ENCODE measurements at regions not wholly inside any gene's neighbourhood (a gene's known extent, or its start where the extent isn't known, plus 50 kb on each side); places are given as distances from the start of the nearest gene placed in this dataset.

- DNase-seq (ENCODE audit: low read depth), result no peak
- H3K4me3 ChIP-seq (ENCODE audit: low read depth, low read length), result no peak overlapping the region
- TF ChIP-seq CTCF (IDR thresholded peaks at IDR 0.05; ENCODE audit: insufficient read depth, low read length), result no peak
These were observed 523.8 kb upstream of the FAT3 start for GRCh38 chr11:91700854-91701253.

GRCh38 chr11:91698845-91699244 is 525.8 kb upstream of the FAT3 start:
- TF ChIP-seq CTCF (IDR thresholded peaks at IDR 0.05; ENCODE audit: insufficient read depth, low read length), result no peak
- DNase-seq (ENCODE audit: low read depth), result no peak
- no peak overlapping the region for H3K4me3 ChIP-seq (ENCODE audit: low read depth, low read length)

GRCh38 chr11:91694331-91694730 is 530.3 kb upstream of the FAT3 start:
- no peak overlapping the region for H3K4me3 ChIP-seq (ENCODE audit: low read depth, low read length)
- DNase-seq (ENCODE audit: low read depth), result no peak
- no peak for TF ChIP-seq CTCF (IDR thresholded peaks at IDR 0.05; ENCODE audit: insufficient read depth, low read length)

- TF ChIP-seq CTCF (IDR thresholded peaks at IDR 0.05; ENCODE audit: insufficient read depth, low read length), result no peak
- no peak overlapping the region for H3K4me3 ChIP-seq (ENCODE audit: low read depth, low read length)
- no peak for DNase-seq (ENCODE audit: low read depth)
These were observed 532.7 kb upstream of the FAT3 start for GRCh38 chr11:91691872-91692271.

GRCh38 chr11:91688672-91689071 is 535.9 kb upstream of the FAT3 start:
- DNase-seq (ENCODE audit: low read depth), result no peak
- TF ChIP-seq CTCF (IDR thresholded peaks at IDR 0.05; ENCODE audit: insufficient read depth, low read length), result no peak
- H3K4me3 ChIP-seq (ENCODE audit: low read depth, low read length), result no peak overlapping the region

- no peak overlapping the region for H3K4me3 ChIP-seq (ENCODE audit: low read depth, low read length)
- no peak for DNase-seq (ENCODE audit: low read depth)
- no peak for TF ChIP-seq CTCF (IDR thresholded peaks at IDR 0.05; ENCODE audit: insufficient read depth, low read length)
These were observed 537.9 kb upstream of the FAT3 start for GRCh38 chr11:91686700-91687099.

- no peak for DNase-seq (ENCODE audit: low read depth)
- no peak overlapping the region for H3K4me3 ChIP-seq (ENCODE audit: low read depth, low read length)
- no peak for TF ChIP-seq CTCF (IDR thresholded peaks at IDR 0.05; ENCODE audit: insufficient read depth, low read length)
These were observed 538.3 kb upstream of the FAT3 start for GRCh38 chr11:91686281-91686680.
